CD4-positive, CD25-positive, alpha-beta regulatory T cell (primary cell): ENCODE measurements at regions not wholly inside any gene's neighbourhood (a gene's known extent, or its start where the extent isn't known, plus 50 kb on each side); places are given as distances from the start of the nearest gene placed in this dataset.

Experiments used
- ATAC-seq, 2 donors: fragments of 150-1000 bp; cut with Tn5 transposase; one replicate each; pipeline ENCODE4 v1.10.0; 2021; ENCODE audit warnings: low read depth in 2 of 2, moderate number of reproducible peaks in 2 of 2, moderate library complexity in 1 of 2
- DNase-seq, 3 donors: peaks; one replicate each; pipeline versions ENCODE4 v3.0.0 to v3.0.0-alpha.2; 2012 to 2022; ENCODE audit warnings: mixed read lengths in 1 of 3
- H3K27ac ChIP-seq: one replicate; pipeline ENCODE4 v1.7.0; 2013; ENCODE audit warnings: mild to moderate bottlenecking, low read length; ENCODE audit not compliant: insufficient read depth, poor library complexity, severe bottlenecking
- H3K27me3 ChIP-seq: one replicate; pipeline ENCODE4 v1.7.0; 2013; ENCODE audit warnings: low read length; ENCODE audit not compliant: control insufficient read depth, insufficient read depth
- H3K36me3 ChIP-seq: one replicate; pipeline ENCODE4 v1.7.0; 2013; ENCODE audit warnings: mild to moderate bottlenecking, low read length, moderate library complexity; ENCODE audit not compliant: control insufficient read depth, insufficient read depth
- H3K4me1 ChIP-seq: 2 replicates; pipeline ENCODE4 v1.7.0; 2013; ENCODE audit warnings: mild to moderate bottlenecking, low read length; ENCODE audit not compliant: insufficient read depth, control insufficient read depth, poor library complexity, severe bottlenecking
- H3K4me3 ChIP-seq: one replicate; pipeline ENCODE4 v1.7.0; 2013; ENCODE audit warnings: low read depth, mild to moderate bottlenecking, low read length, moderate library complexity
- H3K9me3 ChIP-seq, 2 experiments: 1 replicate in 1 of 2; 2 replicates in 1 of 2; pipeline ENCODE4 v1.7.0; 2013; ENCODE audit warnings: low read length in 2 of 2, mild to moderate bottlenecking in 1 of 2, moderate library complexity in 1 of 2; ENCODE audit not compliant: control insufficient read depth in 2 of 2
- H3K27ac Mint-ChIP-seq, 3 donors: one replicate each; pipeline ENCODE4 v1.8.0; 2020 to 2022; ENCODE audit warnings: mild to moderate bottlenecking in 3 of 3, mixed read lengths in 3 of 3, moderate library complexity in 2 of 3
- H3K27me3 Mint-ChIP-seq: one replicate; pipeline ENCODE4 v1.8.0; 2022; ENCODE audit warnings: mild to moderate bottlenecking, mixed read lengths
- H3K36me3 Mint-ChIP-seq: one replicate; pipeline ENCODE4 v1.8.0; 2020; ENCODE audit warnings: mixed read lengths
- H3K4me1 Mint-ChIP-seq, 4 donors: one replicate each; pipeline ENCODE4 v1.8.0; 2020 to 2022; ENCODE audit warnings: mixed read lengths in 4 of 4, mild to moderate bottlenecking in 1 of 4
- H3K4me3 Mint-ChIP-seq, 4 donors: one replicate each; pipeline ENCODE4 v1.8.0; 2020 to 2022; ENCODE audit warnings: mild to moderate bottlenecking in 4 of 4, mixed read lengths in 4 of 4, moderate library complexity in 3 of 4
- H3K9me3 Mint-ChIP-seq, 7 donors: one replicate each; pipeline ENCODE4 v1.8.0; 2020 to 2022; ENCODE audit warnings: mixed read lengths in 7 of 7, mild to moderate bottlenecking in 3 of 7, moderate library complexity in 2 of 7

DNA sequence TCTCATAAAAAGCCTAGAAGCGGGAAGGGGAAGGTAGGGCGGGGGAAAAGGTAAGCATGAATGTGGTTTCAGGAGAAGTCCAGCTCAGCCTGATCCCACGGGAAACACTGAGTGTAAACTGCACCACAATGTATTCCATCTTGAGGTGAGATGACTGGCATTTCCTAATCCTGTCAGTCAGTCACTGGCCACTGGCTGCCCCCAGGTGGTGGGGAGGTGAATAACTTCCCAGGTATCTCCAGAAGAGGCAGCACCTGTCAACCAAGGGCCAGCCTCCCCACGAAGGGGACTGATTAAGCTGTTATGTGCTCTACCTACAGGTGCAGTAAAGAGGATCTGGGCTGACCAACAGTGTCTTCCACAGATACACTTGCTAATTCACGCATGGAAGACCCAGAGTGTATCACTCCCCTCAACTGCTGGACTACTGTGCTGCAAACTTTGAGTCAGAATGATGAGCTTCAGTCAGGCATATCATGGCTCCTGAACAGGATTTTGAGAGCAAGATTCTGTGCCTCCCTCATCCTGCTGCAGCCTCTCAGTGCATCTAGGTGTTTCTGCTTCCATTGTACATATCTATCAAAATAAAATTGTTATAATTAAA, 108.5 kb upstream of the CCL2 start:
- Histone ChIP-seq H3K27me3 (no peaks in the 10 kb centered on the region), H3K9me3 (no peaks in the 10 kb centered on the region), H3K36me3 (no peaks in the 10 kb centered on the region), H3K27ac (no peak overlapping the region), H3K4me1 (no peaks in the 10 kb centered on the region), H3K4me3 (no peak overlapping the region)
- ATAC-seq = no peak
- Mint-ChIP-seq H3K27ac (no peak overlapping the region), H3K4me3 (no peak overlapping the region), H3K9me3 (peaks cover 0 to 3% (median 0%) of the 10 kb centered on the region in 7 donors), H3K27me3 (peaks cover 10% of the 10 kb centered on the region), H3K4me1 (no peaks in the 10 kb centered on the region), H3K36me3 (no peaks in the 10 kb centered on the region)
- DNase-seq = peak in 2 of 3 donors; percentile 8 to 57

DNA sequence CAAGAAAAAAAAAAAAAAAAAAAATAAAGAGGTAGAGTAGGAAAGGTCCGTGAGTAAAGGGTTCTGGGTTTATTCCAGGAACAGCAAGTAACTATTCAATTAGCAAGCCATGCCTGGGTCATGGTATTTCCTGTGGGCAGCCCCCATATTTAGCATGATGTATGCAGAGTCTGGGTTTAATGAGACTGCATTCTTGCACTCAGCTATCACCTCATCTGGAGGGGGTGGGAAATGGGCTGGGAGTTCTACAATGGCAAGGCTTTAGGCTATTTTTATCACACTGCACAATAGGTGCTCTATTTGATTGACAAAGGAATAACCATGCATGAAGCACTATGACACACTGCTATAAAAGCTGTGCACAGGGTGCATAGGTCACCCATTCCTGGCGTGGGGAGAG, 104.0 kb upstream of the CCL2 start:
- no peak overlapping the region for H3K27ac Mint-ChIP-seq
- Histone ChIP-seq H3K27me3 (peaks cover 3% of the 10 kb centered on the region), H3K4me3 (no peak overlapping the region), H3K27ac (no peak overlapping the region), H3K9me3 (no peaks in the 10 kb centered on the region), H3K36me3 (no peaks in the 10 kb centered on the region), H3K4me1 (no peaks in the 10 kb centered on the region)
- no peak overlapping the region for H3K4me3 Mint-ChIP-seq
- peaks cover 0 to 3% (median 0%) of the 10 kb centered on the region in 7 donors for H3K9me3 Mint-ChIP-seq
- peaks cover 0 to 4% (median 0%) of the 10 kb centered on the region in 4 donors for H3K4me1 Mint-ChIP-seq
- no peaks in the 10 kb centered on the region for H3K36me3 Mint-ChIP-seq
- ATAC-seq = no peak
- peaks cover 27% of the 10 kb centered on the region for H3K27me3 Mint-ChIP-seq
- no peak for DNase-seq

DNA sequence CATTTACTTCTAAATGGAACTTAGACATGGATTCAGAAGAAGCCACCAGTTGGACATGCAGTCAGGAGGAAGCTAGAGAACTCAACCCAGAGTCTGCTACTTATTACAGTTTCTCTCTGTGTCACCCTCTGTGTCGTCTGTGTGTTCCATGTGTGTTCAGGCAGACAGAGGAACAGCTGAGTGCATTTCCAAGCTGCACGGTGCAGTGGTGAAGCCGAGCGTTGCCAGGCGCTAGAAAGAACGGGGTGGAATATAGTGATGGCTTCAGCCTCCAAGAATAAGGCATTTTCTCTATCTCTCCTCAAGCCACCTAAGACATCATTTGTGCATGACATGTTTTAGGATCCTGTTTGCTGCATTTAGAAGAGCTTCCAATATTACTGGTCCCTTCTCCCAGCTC, 101.1 kb upstream of the CCL2 start:
- H3K9me3 ChIP-seq = no peaks in the 10 kb centered on the region
- H3K27me3 Mint-ChIP-seq = peaks cover 27% of the 10 kb centered on the region
- no peaks in the 10 kb centered on the region for H3K36me3 ChIP-seq
- H3K27ac Mint-ChIP-seq = no peak overlapping the region
- H3K36me3 Mint-ChIP-seq = no peaks in the 10 kb centered on the region
- DNase-seq (no peak), ATAC-seq (no peak)
- H3K4me1 ChIP-seq = no peaks in the 10 kb centered on the region
- peaks cover 3% of the 10 kb centered on the region for H3K27me3 ChIP-seq
- H3K4me1 Mint-ChIP-seq = peaks cover 0 to 4% (median under 1%) of the 10 kb centered on the region in 4 donors
- no peak overlapping the region for H3K4me3 Mint-ChIP-seq
- no peak overlapping the region for H3K4me3 ChIP-seq
- H3K27ac ChIP-seq = no peak overlapping the region
- peaks cover 0 to 2% (median 0%) of the 10 kb centered on the region in 7 donors for H3K9me3 Mint-ChIP-seq

DNA sequence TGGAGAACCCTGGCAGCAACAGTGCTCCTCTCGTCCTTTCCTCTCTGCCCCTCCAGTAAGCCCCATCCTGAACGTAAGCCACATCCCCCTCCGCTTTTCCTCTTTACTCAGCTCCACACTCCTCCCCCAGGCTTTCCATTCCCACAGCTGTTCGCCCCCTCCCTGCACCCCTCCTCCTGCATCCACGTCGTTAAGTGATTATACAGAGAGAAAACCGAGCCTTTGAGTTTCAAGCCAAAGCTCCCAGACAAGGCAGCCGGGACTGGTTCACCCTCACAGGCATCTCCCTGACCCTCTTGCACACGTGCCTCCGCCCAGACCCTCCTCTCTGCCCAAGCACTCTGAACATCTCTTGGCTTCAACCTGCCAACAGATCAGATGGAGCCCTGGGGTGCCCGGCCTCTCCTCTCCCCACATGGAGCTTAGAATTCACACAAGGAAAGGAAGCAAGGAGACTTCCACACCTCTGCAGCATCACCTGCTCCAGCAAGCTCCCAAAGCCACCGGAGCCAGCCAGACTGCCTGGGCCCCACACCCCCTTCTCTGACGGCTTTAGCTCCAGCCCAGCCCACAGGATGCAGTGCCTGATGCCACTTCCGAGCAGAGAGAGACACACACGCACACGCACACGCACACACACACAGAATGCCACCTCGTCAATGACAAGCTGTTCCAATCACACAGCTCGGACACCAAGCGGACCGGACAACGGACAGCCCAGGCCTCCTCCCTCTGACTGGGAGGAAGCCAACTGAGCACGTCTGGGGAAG, 99.9 kb upstream of the CCL2 start:
- peaks cover 0 to 4% (median under 1%) of the 10 kb centered on the region in 4 donors for H3K4me1 Mint-ChIP-seq
- no peaks in the 10 kb centered on the region for H3K9me3 ChIP-seq
- no peaks in the 10 kb centered on the region for H3K36me3 Mint-ChIP-seq
- H3K27me3 ChIP-seq = peaks cover 3% of the 10 kb centered on the region
- H3K4me3 ChIP-seq = no peak overlapping the region
- H3K27me3 Mint-ChIP-seq = peaks cover 27% of the 10 kb centered on the region
- H3K36me3 ChIP-seq = no peaks in the 10 kb centered on the region
- no peak overlapping the region for H3K4me3 Mint-ChIP-seq
- DNase-seq (peak in 1 of 3 donors; percentile 15), ATAC-seq (no peak)
- H3K27ac Mint-ChIP-seq = no peak overlapping the region
- H3K27ac ChIP-seq = no peak overlapping the region
- peaks cover 0 to 3% (median 0%) of the 10 kb centered on the region in 7 donors for H3K9me3 Mint-ChIP-seq
- H3K4me1 ChIP-seq = no peaks in the 10 kb centered on the region

DNA sequence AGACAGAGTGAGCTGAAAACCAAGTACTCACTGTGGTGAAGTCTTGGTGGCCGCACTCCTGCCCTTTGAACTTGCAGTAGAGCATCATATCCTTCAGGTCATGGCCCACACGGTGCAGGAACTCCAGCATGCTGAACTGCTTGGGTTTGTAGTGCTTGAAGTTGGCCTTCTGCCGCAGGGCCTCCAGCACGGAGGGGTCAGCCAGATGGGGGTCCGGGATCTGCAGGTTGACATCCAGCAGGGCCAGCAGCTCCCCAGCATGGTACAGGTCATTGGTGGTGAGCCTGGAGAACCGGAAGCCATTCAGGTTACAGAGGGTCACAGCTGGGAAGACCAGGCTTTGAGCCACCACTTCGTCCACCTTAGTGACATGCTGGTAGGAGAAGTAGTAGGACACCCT, 99.1 kb upstream of the CCL2 start:
- H3K4me3 Mint-ChIP-seq = no peak overlapping the region
- Histone ChIP-seq H3K36me3 (no peaks in the 10 kb centered on the region), H3K4me1 (no peaks in the 10 kb centered on the region), H3K9me3 (no peaks in the 10 kb centered on the region), H3K27ac (no peak overlapping the region), H3K4me3 (no peak overlapping the region), H3K27me3 (peaks cover 3% of the 10 kb centered on the region)
- H3K27ac Mint-ChIP-seq = no peak overlapping the region
- peaks cover 31% of the 10 kb centered on the region for H3K27me3 Mint-ChIP-seq
- H3K36me3 Mint-ChIP-seq = no peaks in the 10 kb centered on the region
- no peak for DNase-seq
- ATAC-seq = no peak
- peaks cover 0 to 4% (median under 1%) of the 10 kb centered on the region in 4 donors for H3K4me1 Mint-ChIP-seq
- peaks cover 0 to 3% (median 0%) of the 10 kb centered on the region in 7 donors for H3K9me3 Mint-ChIP-seq

DNA sequence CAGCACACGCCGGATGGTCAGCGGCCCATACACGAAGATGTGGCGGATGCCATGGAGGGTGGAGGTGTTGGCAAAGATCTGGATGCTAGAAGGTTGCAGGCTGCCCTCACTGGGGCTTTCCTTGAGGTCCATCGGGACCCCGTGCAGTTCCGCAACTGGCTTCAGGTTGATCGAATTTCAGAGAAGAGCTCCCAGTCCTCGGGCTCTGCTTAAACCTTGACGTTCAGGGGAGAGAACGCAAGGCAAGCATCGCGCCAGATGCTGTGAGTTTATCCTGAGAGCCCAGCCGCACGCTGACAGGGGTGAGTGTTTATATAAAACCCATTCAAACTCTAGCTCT, 98.7 kb upstream of the CCL2 start:
- no peaks in the 10 kb centered on the region for H3K36me3 Mint-ChIP-seq
- ATAC-seq (no peak), DNase-seq (no peak)
- peak overlapping the region in 1 of 4 donors; percentile 26 for H3K4me3 Mint-ChIP-seq
- peaks cover 0 to 3% (median 0%) of the 10 kb centered on the region in 7 donors for H3K9me3 Mint-ChIP-seq
- peaks cover 0 to 4% (median under 1%) of the 10 kb centered on the region in 4 donors for H3K4me1 Mint-ChIP-seq
- no peak overlapping the region for H3K27ac Mint-ChIP-seq
- peaks cover 28% of the 10 kb centered on the region for H3K27me3 Mint-ChIP-seq
- Histone ChIP-seq H3K27me3 (peaks cover 3% of the 10 kb centered on the region), H3K4me3 (no peak overlapping the region), H3K36me3 (no peaks in the 10 kb centered on the region), H3K4me1 (no peaks in the 10 kb centered on the region), H3K9me3 (no peaks in the 10 kb centered on the region), H3K27ac (no peak overlapping the region)

DNA sequence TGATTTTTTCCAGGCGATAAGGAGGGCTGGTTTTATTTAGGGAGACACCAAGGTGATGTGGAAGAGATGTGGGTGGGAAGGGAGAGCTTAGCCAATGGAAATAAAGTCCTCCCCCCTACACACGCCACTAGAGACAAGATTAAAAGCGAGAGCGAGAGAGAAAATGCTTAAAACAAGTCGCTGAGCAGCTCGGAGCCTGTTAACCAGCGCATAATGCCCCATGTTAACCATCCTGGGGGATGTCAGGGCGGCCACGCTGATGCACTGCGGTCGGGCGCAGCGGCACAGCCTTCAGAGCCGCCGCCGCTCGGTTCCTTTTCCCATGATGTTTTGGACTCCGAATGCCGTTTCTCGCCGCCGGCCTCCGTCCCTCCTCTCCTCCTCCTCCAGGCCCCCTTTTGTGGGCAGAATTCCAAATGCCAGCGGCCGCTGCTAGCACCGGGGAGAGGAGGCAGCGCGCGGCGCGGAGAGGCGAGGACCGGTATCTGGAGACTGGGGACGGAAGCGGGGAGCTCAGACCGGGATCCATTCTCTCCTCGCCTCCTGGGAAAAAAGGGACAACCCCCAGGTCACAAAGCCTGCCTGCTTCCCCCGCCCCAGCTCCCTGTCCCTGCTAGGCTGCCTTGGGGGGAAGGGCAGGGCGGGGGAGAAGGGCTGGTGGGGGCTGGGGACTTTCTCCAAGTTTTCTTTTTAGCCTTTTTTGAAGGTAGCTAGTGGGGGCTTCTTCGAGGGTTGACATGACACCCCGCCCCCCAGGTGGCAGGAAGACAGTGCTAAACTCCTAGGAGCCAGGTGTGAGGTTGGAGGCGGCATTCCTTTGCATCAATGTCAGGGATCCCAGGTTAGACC, 98.1 kb upstream of the CCL2 start:
- no peak overlapping the region for H3K27ac Mint-ChIP-seq
- Histone ChIP-seq H3K9me3 (no peaks in the 10 kb centered on the region), H3K36me3 (no peaks in the 10 kb centered on the region), H3K27ac (no peak overlapping the region), H3K4me3 (no peak overlapping the region), H3K4me1 (no peaks in the 10 kb centered on the region), H3K27me3 (peaks cover 3% of the 10 kb centered on the region)
- no peak overlapping the region for H3K4me3 Mint-ChIP-seq
- no peak for ATAC-seq
- H3K9me3 Mint-ChIP-seq = peaks cover 0 to 3% (median 0%) of the 10 kb centered on the region in 7 donors
- peaks cover 0 to 4% (median under 1%) of the 10 kb centered on the region in 4 donors for H3K4me1 Mint-ChIP-seq
- H3K36me3 Mint-ChIP-seq = no peaks in the 10 kb centered on the region
- no peak for DNase-seq
- H3K27me3 Mint-ChIP-seq = peaks cover 27% of the 10 kb centered on the region
